ENCODE measurements at regions not wholly inside any gene's neighbourhood (a gene's known extent, or its start where the extent isn't known, plus 50 kb on each side); places are given as distances from the start of the nearest gene placed in this dataset.

DNA sequence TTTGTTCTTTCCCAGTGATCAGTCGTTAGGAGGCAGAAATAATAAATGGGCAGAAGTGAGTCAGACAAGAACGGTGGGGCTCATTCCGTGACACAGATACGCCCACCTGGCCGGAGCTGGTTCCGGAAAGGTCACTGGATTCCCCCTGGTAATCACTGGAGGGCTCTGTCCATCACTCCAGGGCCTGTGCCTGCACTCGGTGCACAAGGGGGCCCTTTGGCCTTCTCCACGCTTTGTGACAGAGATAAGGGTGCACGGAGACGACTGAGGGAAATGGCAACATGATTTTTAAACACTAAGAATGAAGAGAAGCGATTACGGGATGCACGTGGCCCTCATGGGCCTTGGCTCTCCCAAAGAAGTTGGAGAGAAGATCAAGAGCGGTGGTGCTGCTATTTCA, 84.4 kb downstream of the PTGR3 start:
- Mint-ChIP-seq H3K27me3 (peaks cover 34% of the 10 kb centered on the region), H3K9me3 (peaks cover 3% of the 10 kb centered on the region), H3K4me3 (no peak overlapping the region), H3K27ac (no peak overlapping the region), H3K36me3 (no peaks in the 10 kb centered on the region), H3K4me1 (peaks cover 6% of the 10 kb centered on the region)
- ATAC-seq, result no peak

DNA sequence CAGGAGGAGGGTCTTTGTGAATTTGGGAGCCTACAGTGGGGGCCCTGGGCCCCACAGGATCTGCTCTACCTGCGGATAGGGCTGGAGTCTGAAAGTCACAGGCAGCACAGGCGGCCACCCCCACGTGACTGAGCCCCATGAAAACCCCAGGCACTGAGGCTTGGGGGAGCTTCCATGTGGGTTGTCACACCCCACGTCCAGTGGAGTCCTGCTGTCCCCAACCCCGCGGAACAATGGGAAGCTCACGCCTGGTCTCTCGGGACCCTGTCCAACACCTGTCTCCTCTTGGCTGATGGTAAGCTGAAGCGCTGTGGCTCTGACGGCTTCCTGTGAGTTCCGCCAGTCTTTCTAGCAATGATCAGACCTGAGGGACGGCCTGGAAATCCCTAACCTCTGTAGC, 85.8 kb downstream of the PTGR3 start:
- Mint-ChIP-seq H3K36me3 (no peaks in the 10 kb centered on the region), H3K27me3 (peaks cover 34% of the 10 kb centered on the region)
- no peak for ATAC-seq

GRCh38 chr18:75122334-75122958, 86.5 kb downstream of the PTGR3 start:
- H3K9me3 Mint-ChIP-seq, result peaks cover 3% of the 10 kb centered on the region
- H3K27me3 Mint-ChIP-seq, result peaks cover 34% of the 10 kb centered on the region
- ATAC-seq, result no peak
- H3K4me3 Mint-ChIP-seq, result no peak overlapping the region
- H3K27ac Mint-ChIP-seq, result no peak overlapping the region
- no peaks in the 10 kb centered on the region for H3K36me3 Mint-ChIP-seq
- H3K4me1 Mint-ChIP-seq, result peaks cover 6% of the 10 kb centered on the region

More for the DNA sequence above, 85.8 kb downstream of the PTGR3 start:
- H3K27ac Mint-ChIP-seq, result no peak overlapping the region
- no peak overlapping the region for H3K4me3 Mint-ChIP-seq
- peaks cover 3% of the 10 kb centered on the region for H3K9me3 Mint-ChIP-seq
- H3K4me1 Mint-ChIP-seq, result peaks cover 6% of the 10 kb centered on the region

DNA sequence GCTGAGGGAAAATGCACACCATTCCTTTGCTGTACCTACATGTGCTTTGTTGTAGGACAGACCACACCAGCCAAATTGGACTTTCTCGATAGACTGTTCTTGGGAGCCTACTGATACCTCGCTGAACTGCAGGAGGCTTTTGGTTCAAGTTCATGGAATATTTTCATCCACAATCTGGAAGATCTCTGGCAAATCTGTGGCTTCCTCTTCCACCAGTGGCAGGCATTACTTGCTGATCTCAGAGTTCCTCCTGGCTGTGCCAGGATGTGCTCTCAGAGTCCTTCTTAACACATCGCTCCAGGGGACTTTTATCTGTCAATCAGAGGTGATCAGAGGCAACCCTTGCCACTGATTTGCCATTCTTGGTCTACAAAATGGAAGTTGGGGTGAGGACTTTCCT, 87.7 kb downstream of the PTGR3 start:
- no peak for ATAC-seq
- peaks cover 2% of the 10 kb centered on the region for H3K9me3 Mint-ChIP-seq
- H3K27me3 Mint-ChIP-seq, result peaks cover 24% of the 10 kb centered on the region
- H3K4me3 Mint-ChIP-seq, result peak overlapping the region; percentile 48
- H3K4me1 Mint-ChIP-seq, result peaks cover 6% of the 10 kb centered on the region
- H3K36me3 Mint-ChIP-seq, result no peaks in the 10 kb centered on the region
- peak overlapping the region; percentile 36 for H3K27ac Mint-ChIP-seq

DNA sequence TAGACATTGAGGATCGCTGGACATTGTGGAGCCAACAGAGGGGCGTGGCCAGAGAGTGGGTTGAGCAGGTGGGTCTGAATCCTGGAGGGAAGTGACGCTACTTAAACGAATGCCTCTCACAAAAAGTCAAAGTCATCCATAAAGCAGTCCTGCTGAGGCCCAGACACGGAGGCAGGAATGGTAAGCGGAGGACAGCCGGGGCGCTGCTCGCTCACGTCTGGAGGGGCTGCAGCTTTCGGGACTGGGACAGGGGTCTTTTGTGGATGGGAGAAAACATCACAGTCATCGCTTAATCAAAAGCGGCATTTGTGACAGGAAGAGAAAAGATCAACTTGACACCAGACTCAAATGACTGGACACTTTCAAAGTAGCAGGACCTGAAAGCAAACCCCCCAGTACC, 88.4 kb downstream of the PTGR3 start:
- no peak for ATAC-seq
- Mint-ChIP-seq H3K9me3 (no peaks in the 10 kb centered on the region), H3K27me3 (peaks cover 23% of the 10 kb centered on the region), H3K36me3 (no peaks in the 10 kb centered on the region), H3K27ac (peak overlapping the region; percentile 2), H3K4me1 (peaks cover 6% of the 10 kb centered on the region), H3K4me3 (peak overlapping the region; percentile 42)

- no peaks in the 10 kb centered on the region for H3K36me3 Mint-ChIP-seq
- H3K4me1 Mint-ChIP-seq, result peaks cover 6% of the 10 kb centered on the region
Observed at GRCh38 chr18:75116809-75117208, 92.1 kb downstream of the PTGR3 start.

GRCh38 chr18:75116165-75116564, 92.8 kb downstream of the PTGR3 start:
- ATAC-seq, result no peak
- H3K4me1 Mint-ChIP-seq, result no peaks in the 10 kb centered on the region
- H3K9me3 Mint-ChIP-seq, result peaks cover 4% of the 10 kb centered on the region
- H3K27ac Mint-ChIP-seq, result no peak overlapping the region
- peaks cover 20% of the 10 kb centered on the region for H3K27me3 Mint-ChIP-seq
- no peaks in the 10 kb centered on the region for H3K36me3 Mint-ChIP-seq
- H3K4me3 Mint-ChIP-seq, result no peak overlapping the region

More at GRCh38 chr18:75116809-75117208, 92.1 kb downstream of the PTGR3 start:
- ATAC-seq, result no peak
- Mint-ChIP-seq H3K4me3 (no peak overlapping the region), H3K27me3 (peaks cover 20% of the 10 kb centered on the region), H3K27ac (no peak overlapping the region), H3K9me3 (peaks cover 4% of the 10 kb centered on the region)

DNA sequence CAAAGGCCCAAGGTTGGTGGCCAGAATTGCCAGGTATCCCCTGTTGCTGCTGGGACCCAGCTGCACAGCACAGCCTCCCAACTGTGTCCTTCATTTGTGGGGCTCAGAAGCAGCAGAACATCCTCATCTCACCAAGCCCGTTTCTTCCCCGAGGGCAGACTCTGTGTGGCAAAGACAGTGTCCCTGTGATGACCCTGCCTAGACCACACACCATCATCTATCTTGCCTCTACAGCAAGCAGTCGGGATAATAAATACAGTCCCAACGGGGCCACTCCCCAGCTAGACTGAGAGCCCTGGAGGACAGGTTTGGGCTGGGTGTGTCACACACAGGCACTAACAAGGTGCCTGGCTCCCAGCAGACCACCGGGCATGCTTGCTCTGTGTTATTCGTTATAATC, 93.4 kb downstream of the PTGR3 start:
- Mint-ChIP-seq H3K27ac (no peak overlapping the region), H3K9me3 (peaks cover 4% of the 10 kb centered on the region), H3K4me3 (no peak overlapping the region), H3K4me1 (no peaks in the 10 kb centered on the region), H3K27me3 (peaks cover 20% of the 10 kb centered on the region), H3K36me3 (no peaks in the 10 kb centered on the region)
- ATAC-seq, result no peak
